ENCODE measurements at regions not wholly inside any gene's neighbourhood (a gene's known extent, or its start where the extent isn't known, plus 50 kb on each side); places are given as distances from the start of the nearest gene placed in this dataset.

DNA sequence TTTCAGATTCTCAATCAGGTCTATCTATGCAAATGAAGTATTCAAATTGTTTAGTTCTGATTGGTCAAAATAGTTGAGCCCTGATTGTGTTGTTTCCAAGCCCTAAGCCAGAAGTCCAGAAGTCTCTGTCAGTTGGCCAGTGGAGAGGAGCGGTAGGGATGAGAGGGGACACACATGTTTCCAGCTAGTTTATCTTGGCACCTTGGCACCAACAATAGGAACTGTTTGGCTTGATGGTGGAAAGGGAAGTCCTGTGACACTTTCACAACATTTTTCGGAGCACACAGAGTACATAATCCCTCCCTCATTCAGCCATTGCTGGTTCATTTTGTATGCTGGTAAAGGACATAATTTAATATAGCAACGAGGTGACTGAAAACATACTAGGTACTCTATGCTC is 1661.6 kb downstream of the SUCLG1 start:
- DNase-seq (ENCODE audit: low read depth, low spot score), result no peak
- H3K27me3 ChIP-seq (ENCODE audit: control insufficient read depth, insufficient read depth, low read length), result no peaks in the 10 kb centered on the region
- no peaks in the 10 kb centered on the region for H3K9me3 ChIP-seq (ENCODE audit: control insufficient read depth, insufficient read depth, low read length)
- H3K4me3 ChIP-seq (ENCODE audit: low read length), result no peak overlapping the region
- H3K36me3 ChIP-seq (ENCODE audit: control insufficient read depth, insufficient read depth, low read length), result no peaks in the 10 kb centered on the region
- no peak overlapping the region for H3K27ac ChIP-seq (ENCODE audit: low read length)
- no CpG with 5 or more reads among the region's 3 CpGs for WGBS (ENCODE audit: insufficient coverage, insufficient read length)
- H3K4me1 ChIP-seq (ENCODE audit: control insufficient read depth, insufficient read depth, low read length), result no peaks in the 10 kb centered on the region

DNA sequence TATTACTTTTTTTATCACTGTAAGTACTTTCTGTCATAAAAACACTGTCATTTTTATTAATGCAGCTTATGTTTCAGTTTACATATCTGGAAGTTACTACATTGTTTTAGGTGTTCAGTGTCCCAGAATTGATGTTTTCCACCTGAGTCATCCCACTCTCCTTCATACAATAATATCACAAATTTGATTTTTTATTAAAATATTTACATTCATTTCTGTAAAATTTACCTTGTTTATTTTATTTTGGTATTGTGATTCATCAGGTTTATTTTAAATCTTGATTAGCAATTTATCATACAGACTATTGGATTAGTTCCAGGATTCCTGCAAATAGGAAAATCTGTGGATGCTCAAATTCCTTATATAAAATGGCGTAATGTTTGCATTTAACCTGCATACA is 1662.9 kb downstream of the SUCLG1 start:
- no peaks in the 10 kb centered on the region for H3K4me1 ChIP-seq (ENCODE audit: control insufficient read depth, insufficient read depth, low read length)
- no peak for DNase-seq (ENCODE audit: low read depth, low spot score)
- H3K4me3 ChIP-seq (ENCODE audit: low read length), result no peak overlapping the region
- H3K36me3 ChIP-seq (ENCODE audit: control insufficient read depth, insufficient read depth, low read length), result no peaks in the 10 kb centered on the region
- H3K27me3 ChIP-seq (ENCODE audit: control insufficient read depth, insufficient read depth, low read length), result no peaks in the 10 kb centered on the region
- no CpG with 5 or more reads among the region's 1 CpG for WGBS (ENCODE audit: insufficient coverage, insufficient read length)
- no peak overlapping the region for H3K27ac ChIP-seq (ENCODE audit: low read length)
- H3K9me3 ChIP-seq (ENCODE audit: control insufficient read depth, insufficient read depth, low read length), result no peaks in the 10 kb centered on the region

DNA sequence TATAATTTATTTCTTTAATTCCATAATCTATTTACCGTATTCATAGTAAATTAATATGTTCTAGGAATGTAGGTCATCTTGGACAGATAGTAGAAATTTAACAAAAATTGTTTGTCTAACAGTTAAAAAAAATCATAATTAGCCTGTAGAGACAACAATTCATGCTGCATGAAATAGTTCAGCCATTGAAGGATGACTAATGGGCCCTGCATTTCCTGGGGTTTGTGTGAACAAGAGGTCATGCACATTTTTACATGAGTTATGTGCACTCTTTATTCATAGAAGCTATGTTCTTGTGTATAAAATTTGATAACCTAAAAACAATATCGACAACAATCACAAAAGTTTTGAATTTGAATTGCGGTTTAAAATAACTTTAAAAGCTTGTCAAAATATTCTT is 1663.6 kb downstream of the SUCLG1 start:
- Histone ChIP-seq H3K4me1 (ENCODE audit: control insufficient read depth, insufficient read depth, low read length) (no peaks in the 10 kb centered on the region), H3K4me3 (ENCODE audit: low read length) (no peak overlapping the region), H3K27me3 (ENCODE audit: control insufficient read depth, insufficient read depth, low read length) (no peaks in the 10 kb centered on the region), H3K36me3 (ENCODE audit: control insufficient read depth, insufficient read depth, low read length) (no peaks in the 10 kb centered on the region), H3K27ac (ENCODE audit: low read length) (no peak overlapping the region), H3K9me3 (ENCODE audit: control insufficient read depth, insufficient read depth, low read length) (no peaks in the 10 kb centered on the region)
- no peak for DNase-seq (ENCODE audit: low read depth, low spot score)
- WGBS (ENCODE audit: insufficient coverage, insufficient read length), result 100% methylated on average over 1 of the region's 3 CpGs

DNA sequence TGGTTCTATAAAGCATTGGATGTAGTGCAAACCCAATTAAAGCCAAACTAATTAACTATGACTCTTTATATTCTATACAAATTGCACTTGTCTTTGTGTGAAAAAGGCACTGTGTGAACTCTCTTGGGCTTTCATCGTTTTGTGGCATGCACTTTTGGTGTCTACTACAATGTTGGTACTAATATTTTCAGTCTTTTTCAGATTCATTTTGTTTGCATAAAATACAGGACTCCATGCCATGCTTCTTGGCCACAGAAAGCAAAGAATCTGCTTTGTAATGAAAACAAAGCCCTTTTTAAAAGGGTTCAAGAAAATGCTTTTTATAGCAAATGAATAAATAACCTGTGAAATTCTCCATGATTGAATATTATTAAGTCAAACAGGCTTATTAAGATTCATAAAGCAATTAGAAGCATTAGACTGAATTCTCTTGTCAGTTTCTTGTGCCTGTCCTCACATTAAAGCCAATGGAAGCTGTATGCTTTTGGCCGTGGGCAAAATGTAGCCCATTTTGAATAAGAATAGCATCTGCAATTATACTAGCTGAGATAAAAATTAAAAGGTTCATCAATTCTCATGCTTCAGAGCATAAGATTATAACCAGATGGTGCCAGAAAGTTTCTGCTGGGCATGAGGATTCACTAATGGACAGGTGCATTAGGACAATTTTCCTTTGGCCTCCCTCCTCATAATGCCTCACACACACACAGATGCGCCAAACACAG is 1665.2 kb downstream of the SUCLG1 start:
- H3K9me3 ChIP-seq (ENCODE audit: control insufficient read depth, insufficient read depth, low read length), result no peaks in the 10 kb centered on the region
- H3K4me3 ChIP-seq (ENCODE audit: low read length), result no peak overlapping the region
- DNase-seq (ENCODE audit: low read depth, low spot score), result no peak
- no peaks in the 10 kb centered on the region for H3K36me3 ChIP-seq (ENCODE audit: control insufficient read depth, insufficient read depth, low read length)
- no peak overlapping the region for H3K27ac ChIP-seq (ENCODE audit: low read length)
- H3K27me3 ChIP-seq (ENCODE audit: control insufficient read depth, insufficient read depth, low read length), result no peaks in the 10 kb centered on the region
- no peaks in the 10 kb centered on the region for H3K4me1 ChIP-seq (ENCODE audit: control insufficient read depth, insufficient read depth, low read length)
- WGBS (ENCODE audit: insufficient coverage, insufficient read length), result no CpG with 5 or more reads among the region's 3 CpGs

DNA sequence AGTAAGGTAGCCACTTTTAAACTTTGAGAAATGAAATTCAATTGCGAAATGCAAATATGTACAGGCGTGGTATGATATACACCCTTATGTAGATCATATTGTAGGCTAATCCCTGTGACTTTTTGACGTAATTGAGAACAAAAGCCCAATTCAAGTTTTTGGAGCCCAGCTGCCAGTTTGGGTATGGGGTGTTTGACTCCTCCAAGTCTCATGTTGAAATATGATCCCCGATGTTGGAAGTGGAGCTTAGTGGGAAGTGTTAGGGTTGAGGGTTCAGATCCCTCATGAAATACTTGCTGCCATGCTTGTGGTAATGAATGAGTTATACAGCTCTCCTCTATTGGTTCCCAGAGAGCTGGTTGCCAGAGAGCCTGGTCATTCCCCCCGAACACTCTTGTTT is 1666.8 kb downstream of the SUCLG1 start:
- Histone ChIP-seq H3K36me3 (ENCODE audit: control insufficient read depth, insufficient read depth, low read length) (no peaks in the 10 kb centered on the region), H3K27me3 (ENCODE audit: control insufficient read depth, insufficient read depth, low read length) (no peaks in the 10 kb centered on the region), H3K9me3 (ENCODE audit: control insufficient read depth, insufficient read depth, low read length) (no peaks in the 10 kb centered on the region), H3K27ac (ENCODE audit: low read length) (no peak overlapping the region), H3K4me3 (ENCODE audit: low read length) (no peak overlapping the region), H3K4me1 (ENCODE audit: control insufficient read depth, insufficient read depth, low read length) (no peaks in the 10 kb centered on the region)
- WGBS (ENCODE audit: insufficient coverage, insufficient read length), result no CpG with 5 or more reads among the region's 5 CpGs
- DNase-seq (ENCODE audit: low read depth, low spot score), result no peak

DNA sequence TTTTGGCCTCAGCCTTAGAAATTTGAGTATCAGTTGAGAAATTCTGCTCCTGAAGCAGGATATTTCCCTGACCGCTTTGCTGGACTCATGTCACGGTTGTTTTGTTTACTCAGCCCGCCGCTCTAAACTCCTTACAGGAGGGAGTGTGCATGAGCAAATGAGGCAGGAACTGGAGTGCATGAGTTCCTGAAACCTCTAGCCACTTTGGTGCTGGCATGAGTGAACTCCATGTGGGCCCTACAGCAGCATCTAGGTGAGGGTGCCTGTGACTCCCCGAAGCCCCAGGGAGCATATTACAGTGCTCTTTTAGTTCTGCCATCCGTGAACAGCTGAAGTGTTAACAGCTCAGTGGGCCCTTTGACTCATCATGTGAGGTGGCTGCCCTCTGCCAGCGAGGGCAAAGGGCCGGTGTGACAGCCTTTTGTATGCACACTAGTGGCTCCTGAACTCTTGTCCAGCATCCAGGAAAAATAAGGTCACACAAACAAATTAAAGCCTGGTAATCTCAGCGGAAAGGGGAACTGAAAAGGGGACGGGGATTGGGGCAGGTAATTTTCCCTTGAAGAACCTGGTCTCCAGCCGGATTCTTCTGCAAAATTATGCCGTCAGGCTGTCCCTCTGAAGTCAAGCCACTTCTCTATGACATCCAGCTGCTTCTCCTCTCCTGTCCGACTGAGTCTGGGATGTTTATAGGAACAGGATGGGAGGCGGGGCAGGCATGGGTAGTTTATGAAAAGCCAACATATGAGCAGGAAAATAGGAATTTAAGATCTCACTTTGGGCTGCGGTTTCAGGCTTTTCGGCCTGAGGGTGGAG is 1668.7 kb downstream of the SUCLG1 start:
- no peak for DNase-seq (ENCODE audit: low read depth, low spot score)

DNA sequence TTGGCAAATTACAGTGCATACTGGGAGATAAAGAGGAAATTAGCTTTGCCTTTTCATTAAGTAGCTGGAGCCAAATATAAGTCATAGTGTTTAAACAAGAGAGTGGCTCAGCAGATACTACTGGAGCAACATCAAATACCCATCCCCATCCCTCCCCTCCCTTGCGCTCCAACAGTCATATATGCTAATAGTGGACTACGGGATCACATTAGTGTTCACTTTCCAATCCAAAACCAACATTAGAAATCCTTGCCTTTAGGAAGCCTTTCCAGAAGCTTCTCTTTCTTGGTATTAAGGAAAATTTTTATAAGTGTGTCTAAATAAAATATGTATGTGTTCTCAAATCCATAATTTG is 1669.3 kb downstream of the SUCLG1 start:
- Histone ChIP-seq H3K27ac (ENCODE audit: low read length) (no peak overlapping the region), H3K4me3 (ENCODE audit: low read length) (no peak overlapping the region), H3K4me1 (ENCODE audit: control insufficient read depth, insufficient read depth, low read length) (no peaks in the 10 kb centered on the region), H3K36me3 (ENCODE audit: control insufficient read depth, insufficient read depth, low read length) (no peaks in the 10 kb centered on the region), H3K27me3 (ENCODE audit: control insufficient read depth, insufficient read depth, low read length) (no peaks in the 10 kb centered on the region), H3K9me3 (ENCODE audit: control insufficient read depth, insufficient read depth, low read length) (no peaks in the 10 kb centered on the region)
- no peak for DNase-seq (ENCODE audit: low read depth, low spot score)
- WGBS (ENCODE audit: insufficient coverage, insufficient read length), result no CpG with 5 or more reads among the region's 2 CpGs

More for the DNA sequence above, 1668.7 kb downstream of the SUCLG1 start:
- no peaks in the 10 kb centered on the region for H3K4me1 ChIP-seq (ENCODE audit: control insufficient read depth, insufficient read depth, low read length)
- WGBS (ENCODE audit: insufficient coverage, insufficient read length), result no CpG with 5 or more reads among the region's 16 CpGs
- no peaks in the 10 kb centered on the region for H3K9me3 ChIP-seq (ENCODE audit: control insufficient read depth, insufficient read depth, low read length)
- no peak overlapping the region for H3K4me3 ChIP-seq (ENCODE audit: low read length)
- no peaks in the 10 kb centered on the region for H3K27me3 ChIP-seq (ENCODE audit: control insufficient read depth, insufficient read depth, low read length)
- H3K27ac ChIP-seq (ENCODE audit: low read length), result no peak overlapping the region
- H3K36me3 ChIP-seq (ENCODE audit: control insufficient read depth, insufficient read depth, low read length), result no peaks in the 10 kb centered on the region

DNA sequence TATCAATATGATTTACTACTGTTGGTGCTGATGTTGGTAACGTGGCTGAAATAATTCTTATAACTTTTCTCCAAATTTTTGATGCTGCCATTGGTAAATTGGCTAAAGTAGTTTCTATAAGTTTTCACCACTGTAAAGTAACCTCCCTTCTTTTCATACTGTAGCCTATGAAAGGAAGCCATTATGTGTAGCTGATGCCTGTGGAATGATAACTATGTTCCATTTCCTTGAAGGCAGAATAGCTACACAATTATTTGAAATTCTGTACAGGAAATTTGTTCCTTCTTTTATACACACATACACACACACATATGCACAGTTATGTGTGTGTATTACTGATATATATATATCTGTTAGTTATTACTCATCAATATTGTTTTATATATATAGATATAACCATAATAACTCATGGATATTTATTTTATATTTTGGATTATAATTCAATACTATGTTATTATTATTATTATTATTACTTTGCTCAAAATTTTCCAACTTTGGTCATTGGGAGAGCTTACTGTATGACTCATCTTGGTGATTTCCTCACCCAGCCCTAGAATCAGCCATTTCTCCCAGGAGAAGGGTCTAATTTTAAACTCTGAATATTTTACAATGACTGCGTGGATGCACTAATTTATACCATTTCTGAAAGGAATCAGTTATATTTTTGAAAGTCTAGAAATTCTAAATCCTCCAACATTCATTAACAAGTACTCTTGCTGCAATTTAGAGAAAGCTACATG is 1677.7 kb downstream of the SUCLG1 start:
- no CpG with 5 or more reads among the region's 2 CpGs for WGBS (ENCODE audit: insufficient coverage, insufficient read length)
- no peaks in the 10 kb centered on the region for H3K4me1 ChIP-seq (ENCODE audit: control insufficient read depth, insufficient read depth, low read length)
- no peaks in the 10 kb centered on the region for H3K36me3 ChIP-seq (ENCODE audit: control insufficient read depth, insufficient read depth, low read length)
- H3K27ac ChIP-seq (ENCODE audit: low read length), result no peak overlapping the region
- H3K9me3 ChIP-seq (ENCODE audit: control insufficient read depth, insufficient read depth, low read length), result no peaks in the 10 kb centered on the region
- no peak overlapping the region for H3K4me3 ChIP-seq (ENCODE audit: low read length)
- no peak for DNase-seq (ENCODE audit: low read depth, low spot score)
- H3K27me3 ChIP-seq (ENCODE audit: control insufficient read depth, insufficient read depth, low read length), result no peaks in the 10 kb centered on the region

DNA sequence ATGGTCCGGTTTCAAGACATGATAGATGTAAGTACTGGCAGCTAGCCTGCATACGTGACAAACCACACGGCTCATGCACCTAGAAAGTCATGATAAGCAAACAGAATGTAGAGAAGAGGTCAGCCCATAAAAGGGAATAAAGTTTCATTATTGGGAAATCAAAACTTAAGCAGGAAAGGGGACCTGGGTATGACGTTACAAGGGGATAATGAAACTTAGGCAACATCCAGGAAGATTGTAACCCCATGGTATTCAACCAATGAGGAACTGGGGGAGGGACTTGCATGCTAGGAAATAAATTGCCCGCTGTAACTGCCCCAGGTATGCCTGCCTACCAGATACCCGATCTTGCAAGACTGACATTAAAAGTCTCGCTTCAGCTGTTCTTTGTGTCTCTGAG is 1679.0 kb downstream of the SUCLG1 start:
- H3K36me3 ChIP-seq (ENCODE audit: control insufficient read depth, insufficient read depth, low read length), result no peaks in the 10 kb centered on the region
- no peak overlapping the region for H3K27ac ChIP-seq (ENCODE audit: low read length)
- DNase-seq (ENCODE audit: low read depth, low spot score), result no peak
- H3K4me3 ChIP-seq (ENCODE audit: low read length), result no peak overlapping the region
- no peaks in the 10 kb centered on the region for H3K4me1 ChIP-seq (ENCODE audit: control insufficient read depth, insufficient read depth, low read length)
- no peaks in the 10 kb centered on the region for H3K9me3 ChIP-seq (ENCODE audit: control insufficient read depth, insufficient read depth, low read length)
- no CpG with 5 or more reads among the region's 7 CpGs for WGBS (ENCODE audit: insufficient coverage, insufficient read length)
- no peaks in the 10 kb centered on the region for H3K27me3 ChIP-seq (ENCODE audit: control insufficient read depth, insufficient read depth, low read length)

DNA sequence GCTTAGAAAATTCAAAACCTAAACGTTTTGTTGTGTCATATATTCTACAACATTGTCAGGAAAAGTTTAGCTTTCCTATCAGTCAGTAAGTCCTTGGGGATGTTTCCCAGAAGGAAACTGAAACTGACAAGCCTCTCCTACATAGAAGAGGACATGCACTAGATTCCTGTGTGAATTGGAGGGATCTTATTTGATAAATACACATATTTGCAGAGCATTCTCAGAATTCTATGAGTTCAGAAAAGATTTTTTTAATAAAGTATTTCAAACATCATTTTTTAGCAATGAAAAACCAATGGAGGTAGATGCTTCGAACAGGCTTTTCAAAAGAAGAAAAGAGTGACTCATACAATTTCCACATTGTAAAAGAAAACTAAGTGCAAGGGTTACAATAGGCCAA is 1706.7 kb downstream of the SUCLG1 start:
- WGBS (ENCODE audit: insufficient coverage, insufficient read length), result no CpG with 5 or more reads among the region's 2 CpGs
- Histone ChIP-seq H3K9me3 (ENCODE audit: control insufficient read depth, insufficient read depth, low read length) (no peaks in the 10 kb centered on the region), H3K27ac (ENCODE audit: low read length) (no peak overlapping the region), H3K4me3 (ENCODE audit: low read length) (no peak overlapping the region), H3K4me1 (ENCODE audit: control insufficient read depth, insufficient read depth, low read length) (no peaks in the 10 kb centered on the region), H3K36me3 (ENCODE audit: control insufficient read depth, insufficient read depth, low read length) (no peaks in the 10 kb centered on the region), H3K27me3 (ENCODE audit: control insufficient read depth, insufficient read depth, low read length) (no peaks in the 10 kb centered on the region)
- DNase-seq (ENCODE audit: low read depth, low spot score), result no peak

Measured in iPS DF 6.9 (cell line).